DND-41 (cell line): ENCODE measurements at regions not wholly inside any gene's neighbourhood (a gene's known extent, or its start where the extent isn't known, plus 50 kb on each side); places are given as distances from the start of the nearest gene placed in this dataset.

Experiments
- ATAC-seq: fragments of 200-7000 bp; cut with Tn5 transposase; 3 replicates; pipeline ENCODE4 v1.9.1; 2021; ENCODE audit warnings: low read depth; ENCODE audit not compliant: insufficient read depth
- DNase-seq: peaks from one replicate; pipeline ENCODE4 v3.0.0-alpha.2; 2020
- H2AFZ ChIP-seq: 2 replicates; pipeline ENCODE4 v1.6.0; 2012; ENCODE audit warnings: low read depth, low read length
- H3K27ac ChIP-seq: 2 replicates; pipeline ENCODE4 v1.5.1; 2012; ENCODE audit warnings: low read length, inconsistent platforms
- H3K27me3 ChIP-seq: fragments of 200-600 bp; sonication (generic); 2 replicates; pipeline ENCODE4 v1.6.0; 2012; ENCODE audit warnings: low read length, mild to moderate bottlenecking, inconsistent platforms; ENCODE audit not compliant: insufficient read depth, poor library complexity
- H3K36me3 ChIP-seq: 2 replicates; pipeline ENCODE4 v1.5.1; 2012; ENCODE audit warnings: low read length, inconsistent platforms; ENCODE audit not compliant: insufficient read depth
- H3K4me1 ChIP-seq: 2 replicates; pipeline ENCODE4 v1.5.1; 2012; ENCODE audit warnings: mild to moderate bottlenecking, low read length; ENCODE audit not compliant: insufficient read depth
- H3K4me2 ChIP-seq: 2 replicates; pipeline ENCODE4 v1.6.0; 2012; ENCODE audit warnings: mild to moderate bottlenecking, moderate library complexity, low read length, inconsistent platforms; ENCODE audit not compliant: insufficient read depth
- H3K4me3 ChIP-seq, 2 experiments: fragments of 200-600 bp in 1 of 2; shearing (Covaris generic) in 1 of 2; 2 replicates each; pipeline ENCODE4 v1.5.1; 2012 to 2016; ENCODE audit warnings: inconsistent platforms in 2 of 2, low read length in 2 of 2, mild to moderate bottlenecking in 2 of 2, low read depth in 1 of 2, moderate library complexity in 1 of 2
- H3K79me2 ChIP-seq: 2 replicates; pipeline ENCODE4 v1.6.0; 2012; ENCODE audit warnings: low read length, inconsistent platforms; ENCODE audit not compliant: insufficient read depth
- H3K9ac ChIP-seq: 2 replicates; pipeline ENCODE4 v1.6.0; 2012; ENCODE audit warnings: low read depth, mild to moderate bottlenecking, inconsistent platforms, low read length, moderate library complexity
- H3K9me3 ChIP-seq: 2 replicates; pipeline ENCODE4 v1.5.1; 2012; ENCODE audit warnings: low read length, moderate library complexity, mild to moderate bottlenecking, inconsistent platforms; ENCODE audit not compliant: insufficient read depth, severe bottlenecking
- H4K20me1 ChIP-seq: 2 replicates; pipeline ENCODE4 v1.6.0; 2012; ENCODE audit warnings: low read length; ENCODE audit not compliant: insufficient read depth
- CTCF ChIP-seq: IDR thresholded peaks from 2 replicates; pipeline ENCODE4 v1.5.1; 2012; ENCODE audit warnings: borderline replicate concordance, low read length, moderate library complexity, mild to moderate bottlenecking; ENCODE audit not compliant: poor library complexity, severe bottlenecking; ENCODE audit errors: extremely low read depth
- EZH2 ChIP-seq: IDR thresholded peaks from 3 replicates; pipeline ENCODE4 v1.6.1; 2012; ENCODE audit warnings: borderline replicate concordance, low read depth, mild to moderate bottlenecking, moderate library complexity, low read length, inconsistent platforms; ENCODE audit not compliant: severe bottlenecking

GRCh38 chr14:94942601-94943000 is 172.7 kb upstream of the GSC start:
- H3K79me2 ChIP-seq = no peaks in the 10 kb centered on the region
- no peak for TF ChIP-seq CTCF
- TF ChIP-seq EZH2 = no peak
- no peaks in the 10 kb centered on the region for H3K9me3 ChIP-seq
- H3K4me1 ChIP-seq = peaks cover 58% of the 10 kb centered on the region
- no peak for ATAC-seq
- no peaks in the 10 kb centered on the region for H3K27me3 ChIP-seq
- DNase-seq = no peak
- H2AFZ ChIP-seq = no peak overlapping the region
- no peaks in the 10 kb centered on the region for H4K20me1 ChIP-seq
- H3K9ac ChIP-seq = no peak overlapping the region
- H3K36me3 ChIP-seq = no peaks in the 10 kb centered on the region
- H3K27ac ChIP-seq = peak overlapping the region; percentile 78
- no peak overlapping the region for H3K4me2 ChIP-seq
- no peak overlapping the region for H3K4me3 ChIP-seq

GRCh38 chr14:94941311-94941710 is 171.4 kb upstream of the GSC start:
- Histone ChIP-seq H3K4me2 (no peak overlapping the region), H3K9ac (peak overlapping the region; percentile 21; the same call in 1 of the 2 replicates), H3K79me2 (no peaks in the 10 kb centered on the region), H3K4me1 (peaks cover 46% of the 10 kb centered on the region), H3K27me3 (no peaks in the 10 kb centered on the region), H2AFZ (no peak overlapping the region), H3K36me3 (no peaks in the 10 kb centered on the region), H3K27ac (peak overlapping the region; percentile 78), H4K20me1 (no peaks in the 10 kb centered on the region), H3K4me3 (no peak overlapping the region), H3K9me3 (no peaks in the 10 kb centered on the region)
- DNase-seq (peak; percentile 62), ATAC-seq (peak; percentile 62)
- no peak for TF ChIP-seq CTCF
- TF ChIP-seq EZH2 = no peak

- no peaks in the 10 kb centered on the region for H3K9me3 ChIP-seq
Observed at GRCh38 chr14:94940263-94940993, 170.5 kb upstream of the GSC start.

More at GRCh38 chr14:94940263-94940993, 170.5 kb upstream of the GSC start:
- Histone ChIP-seq H3K79me2 (no peaks in the 10 kb centered on the region), H2AFZ (no peak overlapping the region), H3K36me3 (no peaks in the 10 kb centered on the region), H3K4me1 (peaks cover 37% of the 10 kb centered on the region), H3K27me3 (no peaks in the 10 kb centered on the region), H3K9ac (peak overlapping the region; percentile 4; the same call in 1 of the 2 replicates), H3K27ac (peak overlapping the region; percentile 66), H3K4me3 (no peak overlapping the region), H4K20me1 (no peaks in the 10 kb centered on the region), H3K4me2 (no peak overlapping the region)
- TF ChIP-seq EZH2 (no peak), CTCF (no peak)
- ATAC-seq (no peak), DNase-seq (no peak)
